IMR-90 (cell line): ENCODE measurements at regions not wholly inside any gene's neighbourhood (a gene's known extent, or its start where the extent isn't known, plus 50 kb on each side); places are given as distances from the start of the nearest gene placed in this dataset.

Source experiments
- ATAC-seq: fragments of 200-7000 bp; cut with Tn5 transposase; 2 replicates; pipeline ENCODE4 v1.9.1; 2020; ENCODE audit warnings: low read depth, mild to moderate bottlenecking, moderate library complexity
- BruUV-seq: library from RNA; stranded (reverse); fragments of 400-500 nt; replicated peaks from 2 replicates; lab custom pipeline; 2021; lab: Mats Ljungman, UMichigan
- CTCF ChIA-PET: fragments of 300-600 bp; formaldehyde crosslinking; extraction: SDS; loops from one replicate; lab custom pipeline; 2021; ENCODE audit warnings: antibody characterized with exemption; lab: Yijun Ruan, JAX
- POLR2A ChIA-PET: fragments of 300-600 bp; sonication (Branson Sonifier 250); formaldehyde crosslinking; loops from one replicate; lab custom pipeline; 2022; ENCODE audit warnings: antibody characterized with exemption; ENCODE audit not compliant: unreplicated experiment; lab: Charles Lee
- DNase-seq: peaks from one replicate; pipeline ENCODE4 v3.0.0; 2013
- H2AFZ ChIP-seq: replicated peaks from 2 replicates; pipeline ENCODE3; 2013; ENCODE audit warnings: low read length, mild to moderate bottlenecking; ENCODE audit not compliant: poor library complexity
- H2AK5ac ChIP-seq: 2 replicates; pipeline ENCODE4 v1.6.1; 2013; ENCODE audit warnings: low read depth, low read length, inconsistent platforms
- H2AK9ac ChIP-seq: replicated peaks from 2 replicates; pipeline ENCODE3; 2013; ENCODE audit warnings: mild to moderate bottlenecking, low read depth, low read length, moderate library complexity; ENCODE audit not compliant: poor library complexity
- H2BK120ac ChIP-seq: 2 replicates; pipeline ENCODE4 v1.6.1; 2013; ENCODE audit warnings: low read depth, low read length, inconsistent platforms
- H2BK15ac ChIP-seq: 3 replicates; pipeline ENCODE4 v1.6.1; 2013; ENCODE audit warnings: low read depth, low read length, inconsistent platforms
- H2BK20ac ChIP-seq: 2 replicates; pipeline ENCODE4 v1.6.1; 2013; ENCODE audit warnings: low read depth, mild to moderate bottlenecking, inconsistent platforms, low read length, moderate library complexity
- H2BK5ac ChIP-seq: 2 replicates; pipeline ENCODE4 v1.6.1; 2013; ENCODE audit warnings: mild to moderate bottlenecking, low read depth, low read length, inconsistent platforms; ENCODE audit not compliant: poor library complexity, severe bottlenecking
- H3K14ac ChIP-seq: replicated peaks from 2 replicates; pipeline ENCODE4 v1.6.1; 2013; ENCODE audit warnings: low read depth, low read length, inconsistent platforms
- H3K18ac ChIP-seq: 2 replicates; pipeline ENCODE4 v1.6.1; 2013; ENCODE audit warnings: low read depth, low read length, control low read depth
- H3K23ac ChIP-seq: 2 replicates; pipeline ENCODE4 v1.6.1; 2013; ENCODE audit warnings: low read depth, low read length, inconsistent platforms
- H3K27ac ChIP-seq: 2 replicates; pipeline ENCODE4 v1.5.1; 2013; ENCODE audit warnings: mild to moderate bottlenecking, control low read depth, low read length; ENCODE audit not compliant: insufficient read depth
- H3K27me3 ChIP-seq: 2 replicates; pipeline ENCODE4 v1.6.1; 2013; ENCODE audit warnings: low read length; ENCODE audit not compliant: control insufficient read depth, insufficient read depth
- H3K36me3 ChIP-seq: 2 replicates; pipeline ENCODE4 v1.6.1; 2013; ENCODE audit warnings: low read length, mixed read lengths; ENCODE audit not compliant: control insufficient read depth, insufficient read depth
- H3K4ac ChIP-seq: 2 replicates; pipeline ENCODE4 v1.6.1; 2013; ENCODE audit warnings: low read depth, low read length, inconsistent platforms
- H3K4me1 ChIP-seq: 2 replicates; pipeline ENCODE4 v1.6.1; 2013; ENCODE audit warnings: low read length, mixed read lengths; ENCODE audit not compliant: control insufficient read depth, insufficient read depth
- H3K4me2 ChIP-seq: 2 replicates; pipeline ENCODE4 v1.6.1; 2013; ENCODE audit warnings: low read depth, mild to moderate bottlenecking, control low read depth, low read length, moderate library complexity
- H3K4me3 ChIP-seq: 2 replicates; pipeline ENCODE4 v1.5.1; 2013; ENCODE audit warnings: low read depth, mild to moderate bottlenecking, control low read depth, low read length, moderate library complexity; ENCODE audit not compliant: insufficient read depth
- H3K56ac ChIP-seq: 2 replicates; pipeline ENCODE4 v1.6.1; 2013; ENCODE audit warnings: low read length, inconsistent platforms; ENCODE audit not compliant: insufficient read depth; ENCODE audit errors: extremely low read depth
- H3K79me1 ChIP-seq, 2 experiments: 2 replicates each; pipeline ENCODE4 v1.6.1; 2013; ENCODE audit warnings: low read length in 2 of 2, inconsistent platforms in 1 of 2, low read depth in 1 of 2
- H3K9ac ChIP-seq: 2 replicates; pipeline ENCODE4 v1.6.1; 2013; ENCODE audit warnings: low read depth, low read length, control low read depth
- H3K9me1 ChIP-seq: 2 replicates; pipeline ENCODE4 v1.6.1; 2013; ENCODE audit warnings: low read length, inconsistent platforms; ENCODE audit not compliant: insufficient read depth
- H3K9me3 ChIP-seq: 2 replicates; pipeline ENCODE4 v1.6.1; 2013; ENCODE audit warnings: low read length; ENCODE audit not compliant: control insufficient read depth, insufficient read depth
- H4K20me1 ChIP-seq: 2 replicates; pipeline ENCODE4 v1.6.1; 2013; ENCODE audit warnings: low read length, inconsistent platforms; ENCODE audit not compliant: insufficient read depth
- H4K5ac ChIP-seq: 2 replicates; pipeline ENCODE4 v1.6.1; 2013; ENCODE audit warnings: mild to moderate bottlenecking, low read depth, low read length, control low read depth
- H4K8ac ChIP-seq, 2 experiments: 2 replicates each; pipeline ENCODE4 v1.6.1; 2013; ENCODE audit warnings: low read depth in 2 of 2, low read length in 2 of 2, control low read depth in 1 of 2, inconsistent platforms in 1 of 2
- H4K91ac ChIP-seq: 2 replicates; pipeline ENCODE4 v1.6.1; 2013; ENCODE audit warnings: low read depth, low read length, inconsistent platforms; ENCODE audit not compliant: insufficient read depth
- CEBPB ChIP-seq: IDR thresholded peaks from 2 replicates; pipeline ENCODE4 v1.6.1; 2012; ENCODE audit warnings: low read depth, low read length, improper control_type of control experiment
- FOS ChIP-seq: fragments of 150-350 bp; IDR thresholded peaks from 2 replicates; pipeline ENCODE4 v1.6.1; 2016; ENCODE audit warnings: low read depth, low read length
- MAZ ChIP-seq: IDR thresholded peaks from 2 replicates; pipeline ENCODE4 v1.6.1; 2012; ENCODE audit warnings: low read depth, mild to moderate bottlenecking, low read length, improper control_type of control experiment, moderate library complexity, borderline replicate concordance
- NFE2L2 ChIP-seq: fragments of 150-350 bp; IDR thresholded peaks from 2 replicates; pipeline ENCODE4 v1.6.1; 2016; ENCODE audit warnings: low read depth, mild to moderate bottlenecking, low read length
- POLR2A ChIP-seq: IDR thresholded peaks from 2 replicates; pipeline ENCODE4 v1.6.1; 2012; ENCODE audit warnings: mild to moderate bottlenecking, low read depth, low read length
- RAD21 ChIP-seq: IDR thresholded peaks from 2 replicates; pipeline ENCODE4 v1.6.1; 2012; ENCODE audit warnings: low read length, improper control_type of control experiment
- RCOR1 ChIP-seq: IDR thresholded peaks from 2 replicates; pipeline ENCODE4 v1.6.1; 2012; ENCODE audit warnings: mild to moderate bottlenecking, low read length, improper control_type of control experiment; ENCODE audit not compliant: insufficient replicate concordance
- RFX5 ChIP-seq: IDR thresholded peaks from 2 replicates; pipeline ENCODE4 v1.8.0; 2012; ENCODE audit warnings: low read depth, mild to moderate bottlenecking, low read length, moderate library complexity
- SMC3 ChIP-seq: fragments of 150-350 bp; IDR thresholded peaks from 2 replicates; pipeline ENCODE4 v1.6.1; 2016; ENCODE audit warnings: low read depth, mild to moderate bottlenecking, antibody characterized with exemption, low read length, moderate library complexity
- USF2 ChIP-seq: fragments of 150-350 bp; IDR thresholded peaks from 2 replicates; pipeline ENCODE4 v1.6.1; 2017; ENCODE audit warnings: mild to moderate bottlenecking, antibody characterized with exemption, low read length, low read depth
- WGBS, 2 experiments: methylation state at CpG; one replicate each; pipeline versions ENCODE4 v1.1.5 to v1.1.7; 2013; ENCODE audit warnings: missing lambda C conversion rate in 2 of 2; ENCODE audit not compliant: insufficient read length in 1 of 2; ENCODE audit errors: extremely low coverage in 2 of 2; 5-methylcytosine and 5-hydroxymethylcytosine counted together
- dilution Hi-C: fragments of 300-500 bp; cut with HindIII; formaldehyde crosslinking; loops from one replicate; pipeline ENCODE4 v1.14.3; 2018; ENCODE audit warnings: low sequenced_read_pairs; ENCODE audit not compliant: unreplicated experiment
- in situ Hi-C: fragments of 300-500 bp; cut with MboI; formaldehyde crosslinking; loops from 3 replicates; pipeline ENCODE4 v1.14.3; 2019; ENCODE audit warnings: low sequenced_read_pairs, inconsistent platforms, mixed read lengths
- intact Hi-C: fragments of 100-400 bp; cut with micrococcal nuclease; formaldehyde crosslinking; loops from 2 replicates; pipeline ENCODE4 v1.10.0; 2022
- TF ChIP-seq, protein P1 (sequence below): fragments of 150-350 bp; IDR thresholded peaks from 2 replicates; pipeline ENCODE4 v1.6.1; 2016; ENCODE audit warnings: low read depth, mild to moderate bottlenecking, low read length, moderate library complexity, borderline replicate concordance

DNA sequence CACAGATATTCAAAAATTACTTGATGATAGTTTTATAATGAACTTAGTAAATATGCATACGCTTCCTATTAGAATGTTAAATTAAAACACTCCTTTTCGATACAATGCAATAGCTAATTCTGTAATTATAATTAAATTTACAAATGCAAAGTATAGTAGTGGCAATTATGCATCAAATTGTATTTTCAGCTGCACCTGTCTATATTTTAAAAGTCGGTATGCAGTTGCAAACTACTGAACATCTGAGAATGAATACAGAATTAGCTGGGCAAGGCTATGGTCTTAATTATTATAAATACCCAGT lies 110.4 kb upstream of the ARHGAP42 start:
- no peak overlapping the region for H3K18ac ChIP-seq
- H2AK9ac ChIP-seq = no peak overlapping the region
- no peak overlapping the region for H2BK15ac ChIP-seq
- in situ Hi-C loops = loop anchor here (5.0 kb wide), 2 partner anchors 276 to 356 kb away; no protein-coding TSS in a partner anchor
- CTCF ChIA-PET = interaction anchor here (0.6 to 1.9 kb wide), 16 partner anchors 17 to 834 kb away, joined by 3 to 8 read pairs (median 4); no protein-coding TSS in a partner anchor
- H2BK5ac ChIP-seq = no peak overlapping the region
- peaks cover 7% of the 10 kb centered on the region; the same call in 1 of the 2 replicates for H3K9me1 ChIP-seq
- no TSS peak for BruUV-seq
- H3K27ac ChIP-seq = no peak overlapping the region
- no peaks in the 10 kb centered on the region for H3K9me3 ChIP-seq
- peaks cover 6% of the 10 kb centered on the region for H3K4me1 ChIP-seq
- intact Hi-C loops = loop anchor here (1.0 to 10.0 kb wide), 5 partner anchors 106 to 834 kb away; partner anchors contain the start of gene PGR
- H3K4ac ChIP-seq = no peak overlapping the region
- no peak overlapping the region for H3K4me2 ChIP-seq
- H4K5ac ChIP-seq = no peak overlapping the region
- DNase-seq (no peak), ATAC-seq (no peak)
- no peak overlapping the region for H3K14ac ChIP-seq
- H2AFZ ChIP-seq = no peak overlapping the region
- no peak overlapping the region for H3K56ac ChIP-seq
- H3K27me3 ChIP-seq = no peaks in the 10 kb centered on the region
- H2AK5ac ChIP-seq = no peak overlapping the region
- no peak overlapping the region for H3K23ac ChIP-seq
- H2BK120ac ChIP-seq = no peak overlapping the region
- POLR2A ChIA-PET = no interaction called here
- H4K91ac ChIP-seq = no peak overlapping the region
- dilution Hi-C loops = no loop called here
- no CpG with 5 or more reads among the region's 3 CpGs for WGBS, 2 experiments
- TF ChIP-seq NFE2L2 = no peak
- no peak for TF ChIP-seq CEBPB
- no peak for TF ChIP-seq RCOR1
- TF ChIP-seq, protein P1, sequence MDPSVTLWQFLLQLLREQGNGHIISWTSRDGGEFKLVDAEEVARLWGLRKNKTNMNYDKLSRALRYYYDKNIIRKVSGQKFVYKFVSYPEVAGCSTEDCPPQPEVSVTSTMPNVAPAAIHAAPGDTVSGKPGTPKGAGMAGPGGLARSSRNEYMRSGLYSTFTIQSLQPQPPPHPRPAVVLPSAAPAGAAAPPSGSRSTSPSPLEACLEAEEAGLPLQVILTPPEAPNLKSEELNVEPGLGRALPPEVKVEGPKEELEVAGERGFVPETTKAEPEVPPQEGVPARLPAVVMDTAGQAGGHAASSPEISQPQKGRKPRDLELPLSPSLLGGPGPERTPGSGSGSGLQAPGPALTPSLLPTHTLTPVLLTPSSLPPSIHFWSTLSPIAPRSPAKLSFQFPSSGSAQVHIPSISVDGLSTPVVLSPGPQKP = no peak
- no peak for TF ChIP-seq USF2
- TF ChIP-seq SMC3 = no peak
- TF ChIP-seq RAD21 = no peak
- TF ChIP-seq FOS = no peak
- no peak for TF ChIP-seq RFX5
- no peak for TF ChIP-seq MAZ
- no peak for TF ChIP-seq POLR2A
- H2BK20ac ChIP-seq = no peak overlapping the region
- H3K79me1 ChIP-seq = no peaks in the 10 kb centered on the region
- H3K36me3 ChIP-seq = no peaks in the 10 kb centered on the region
- H3K4me3 ChIP-seq = no peak overlapping the region
- no peak overlapping the region for H3K9ac ChIP-seq
- no peak overlapping the region for H4K8ac ChIP-seq
- H4K20me1 ChIP-seq = no peaks in the 10 kb centered on the region
